ENCODE measurements at regions not wholly inside any gene's neighbourhood (a gene's known extent, or its start where the extent isn't known, plus 50 kb on each side); places are given as distances from the start of the nearest gene placed in this dataset.

DNA sequence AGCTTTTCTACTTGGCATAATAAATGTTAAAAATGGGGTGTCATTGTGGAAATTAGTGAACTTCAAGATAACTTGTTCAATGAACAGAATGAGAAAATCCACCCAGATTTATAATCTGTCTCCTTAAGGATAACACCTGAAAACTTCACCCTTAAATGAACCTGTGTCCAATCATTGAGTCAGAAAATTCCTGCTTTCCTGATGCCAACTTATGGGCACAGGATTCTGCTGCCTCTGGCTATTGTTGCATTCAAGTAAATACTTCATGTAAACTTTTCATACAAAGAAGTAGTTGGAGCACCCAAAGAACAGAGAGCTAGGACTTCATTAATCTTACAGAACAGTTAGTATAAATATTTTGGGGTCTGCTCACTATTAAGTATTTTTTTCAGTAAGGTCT lies 98.9 kb upstream of the PLEKHA5 start:
- TF ChIP-seq, protein P1, sequence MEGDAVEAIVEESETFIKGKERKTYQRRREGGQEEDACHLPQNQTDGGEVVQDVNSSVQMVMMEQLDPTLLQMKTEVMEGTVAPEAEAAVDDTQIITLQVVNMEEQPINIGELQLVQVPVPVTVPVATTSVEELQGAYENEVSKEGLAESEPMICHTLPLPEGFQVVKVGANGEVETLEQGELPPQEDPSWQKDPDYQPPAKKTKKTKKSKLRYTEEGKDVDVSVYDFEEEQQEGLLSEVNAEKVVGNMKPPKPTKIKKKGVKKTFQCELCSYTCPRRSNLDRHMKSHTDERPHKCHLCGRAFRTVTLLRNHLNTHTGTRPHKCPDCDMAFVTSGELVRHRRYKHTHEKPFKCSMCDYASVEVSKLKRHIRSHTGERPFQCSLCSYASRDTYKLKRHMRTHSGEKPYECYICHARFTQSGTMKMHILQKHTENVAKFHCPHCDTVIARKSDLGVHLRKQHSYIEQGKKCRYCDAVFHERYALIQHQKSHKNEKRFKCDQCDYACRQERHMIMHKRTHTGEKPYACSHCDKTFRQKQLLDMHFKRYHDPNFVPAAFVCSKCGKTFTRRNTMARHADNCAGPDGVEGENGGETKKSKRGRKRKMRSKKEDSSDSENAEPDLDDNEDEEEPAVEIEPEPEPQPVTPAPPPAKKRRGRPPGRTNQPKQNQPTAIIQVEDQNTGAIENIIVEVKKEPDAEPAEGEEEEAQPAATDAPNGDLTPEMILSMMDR (conservative IDR thresholded peaks at IDR 0.05) = no peak
- no peak for TF ChIP-seq ZFX (IDR thresholded peaks at IDR 0.05)

All from C4-2B (cell line).